OCI-LY1 (cell line): ENCODE measurements at regions not wholly inside any gene's neighbourhood (a gene's known extent, or its start where the extent isn't known, plus 50 kb on each side); places are given as distances from the start of the nearest gene placed in this dataset.
"Not testable (repeated sequence)": the region's sequence is repeated elsewhere in the genome, so short reads cannot be mapped to it uniquely, and the experiment has no call there.

Source experiments
- H2AFZ ChIP-seq: fragments of 200-600 bp; sonication (generic), shearing (Covaris generic); 2 replicates; pipeline ENCODE4 v1.6.0; 2014; ENCODE audit warnings: antibody characterized with exemption, mild to moderate bottlenecking, low read length
- H3F3A ChIP-seq: fragments of 200-600 bp; sonication (generic), shearing (Covaris generic); 2 replicates; pipeline ENCODE4 v1.6.0; 2014; ENCODE audit warnings: mild to moderate bottlenecking, antibody characterized with exemption, low read length, moderate library complexity; ENCODE audit not compliant: insufficient read depth
- H3K27ac ChIP-seq: fragments of 200-600 bp; sonication (generic); 2 replicates; pipeline ENCODE4 v1.5.1; 2014; ENCODE audit warnings: low read length, mixed run types, mild to moderate bottlenecking, low read depth; ENCODE audit not compliant: poor library complexity, severe bottlenecking
- H3K27me3 ChIP-seq: fragments of 200-600 bp; sonication (generic); 2 replicates; pipeline ENCODE4 v1.6.0; 2014; ENCODE audit warnings: antibody characterized with exemption, mild to moderate bottlenecking, low read length, moderate library complexity; ENCODE audit not compliant: insufficient read depth
- H3K36me3 ChIP-seq: fragments of 200-600 bp; sonication (generic); 2 replicates; pipeline ENCODE4 v1.6.1; 2014; ENCODE audit warnings: mild to moderate bottlenecking, antibody characterized with exemption, low read length, moderate library complexity, mixed read lengths; ENCODE audit not compliant: insufficient read depth
- H3K4me1 ChIP-seq: fragments of 200-600 bp; sonication (generic); 2 replicates; pipeline ENCODE4 v1.5.1; 2014; ENCODE audit warnings: mild to moderate bottlenecking, low read length, moderate library complexity; ENCODE audit not compliant: insufficient read depth, severe bottlenecking
- H3K4me2 ChIP-seq: fragments of 200-600 bp; sonication (generic), shearing (Covaris generic); 2 replicates; pipeline ENCODE4 v1.6.1; 2014; ENCODE audit warnings: low read length
- H3K4me3 ChIP-seq: fragments of 200-600 bp; sonication (generic); 2 replicates; pipeline ENCODE4 v1.5.1; 2014; ENCODE audit warnings: low read length, low read depth, mild to moderate bottlenecking, mixed read lengths; ENCODE audit not compliant: poor library complexity, severe bottlenecking
- H3K79me2 ChIP-seq: fragments of 200-600 bp; shearing (Covaris generic); 2 replicates; pipeline ENCODE4 v1.6.1; 2016; ENCODE audit warnings: mixed run types, low read length, mixed read lengths; ENCODE audit not compliant: insufficient read depth
- H3K9ac ChIP-seq: fragments of 200-600 bp; sonication (generic), shearing (Covaris generic); 2 replicates; pipeline ENCODE4 v1.6.1; 2014; ENCODE audit warnings: mild to moderate bottlenecking, low read length, mixed read lengths
- H3K9me2 ChIP-seq: fragments of 200-600 bp; sonication (generic), shearing (Covaris generic); 2 replicates; pipeline ENCODE4 v1.6.1; 2014; ENCODE audit warnings: low read depth, mild to moderate bottlenecking, low read length, mixed read lengths
- H3K9me3 ChIP-seq: fragments of 200-600 bp; shearing (Covaris generic); 2 replicates; pipeline ENCODE4 v1.6.1; 2014; ENCODE audit warnings: low read length, mixed read lengths
- H4K20me1 ChIP-seq: fragments of 200-600 bp; sonication (generic), shearing (Covaris generic); 2 replicates; pipeline ENCODE4 v1.6.0; 2016; ENCODE audit warnings: mild to moderate bottlenecking, low read length; ENCODE audit not compliant: insufficient read depth
- EZH2 ChIP-seq: fragments of 200-600 bp; sonication (generic), shearing (Covaris generic); IDR thresholded peaks from 2 replicates; pipeline ENCODE4 v1.8.0; 2017; ENCODE audit warnings: borderline replicate concordance, mixed run types, mild to moderate bottlenecking, antibody characterized with exemption, low read length, moderate library complexity, mixed read lengths
- TF ChIP-seq, protein P1 (sequence below): fragments of 200-600 bp; sonication (generic), shearing (Covaris generic); IDR thresholded peaks from 2 replicates; pipeline ENCODE4 v1.5.1; 2017; ENCODE audit warnings: mild to moderate bottlenecking, antibody characterized with exemption, low read length, moderate library complexity, mixed read lengths

DNA sequence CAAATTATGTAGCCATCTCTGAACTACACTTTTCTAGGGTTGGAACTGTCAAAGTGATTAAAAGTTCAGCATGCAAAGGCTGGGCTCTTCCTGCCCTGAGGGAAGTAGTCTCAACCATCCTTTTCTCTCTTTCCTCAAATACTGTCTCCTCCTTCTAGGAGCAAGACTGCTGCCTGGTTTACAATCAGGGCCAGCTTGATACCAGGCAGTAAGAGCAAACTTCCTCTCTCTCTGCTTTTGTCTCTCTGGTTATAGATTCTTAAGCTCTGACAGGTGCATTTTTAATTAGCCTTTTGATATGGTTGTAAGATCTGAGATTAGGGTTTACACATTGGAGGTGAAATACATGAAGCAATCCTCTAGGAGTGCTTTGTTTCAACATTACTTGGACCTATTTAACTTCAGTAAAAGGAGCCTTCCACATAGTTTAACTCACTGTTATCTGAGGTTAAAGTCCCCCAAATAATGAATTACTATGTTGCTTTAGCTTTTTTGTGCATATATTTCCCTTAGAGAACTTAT lies 436.1 kb downstream of the SPATA31D1 start:
- Histone ChIP-seq H3K27ac (no peak overlapping the region), H3K9me3 (no peaks in the 10 kb centered on the region), H3K4me1 (no peaks in the 10 kb centered on the region), H4K20me1 (no peaks in the 10 kb centered on the region), H2AFZ (no peak overlapping the region), H3K27me3 (no peaks in the 10 kb centered on the region), H3K79me2 (no peaks in the 10 kb centered on the region), H3K4me3 (no peak overlapping the region), H3K36me3 (no peaks in the 10 kb centered on the region; the same call in 1 of the 2 replicates), H3F3A (no peaks in the 10 kb centered on the region), H3K4me2 (no peak overlapping the region), H3K9me2 (no peaks in the 10 kb centered on the region), H3K9ac (no peak overlapping the region)
- TF ChIP-seq EZH2 = no peak

DNA sequence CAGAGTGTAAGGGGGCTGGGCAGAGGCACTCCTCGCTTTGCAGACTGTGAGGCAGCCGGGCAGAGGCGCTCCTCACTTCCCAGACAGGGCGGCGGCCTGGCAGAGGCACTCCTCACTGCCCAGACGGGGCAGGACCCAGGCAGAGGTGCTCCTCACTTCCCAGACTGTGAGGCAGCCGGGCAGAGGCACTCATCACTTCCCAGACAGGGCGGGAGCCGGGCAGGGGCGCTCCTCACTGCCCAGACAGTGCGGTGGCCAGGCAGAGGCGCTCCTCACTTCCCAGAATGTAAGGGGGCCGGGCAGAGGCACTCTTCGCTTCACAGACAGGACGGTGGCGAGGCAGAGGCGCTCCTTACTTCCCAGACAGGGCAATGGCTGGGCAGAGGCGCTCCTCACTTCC lies 442.5 kb downstream of the SPATA31D1 start:
- H2AFZ ChIP-seq = no peak overlapping the region
- no peaks in the 10 kb centered on the region for H3K4me1 ChIP-seq
- no peak overlapping the region for H3K27ac ChIP-seq
- H4K20me1 ChIP-seq = no peaks in the 10 kb centered on the region
- no peaks in the 10 kb centered on the region for H3F3A ChIP-seq
- no peaks in the 10 kb centered on the region for H3K27me3 ChIP-seq
- no peaks in the 10 kb centered on the region for H3K9me2 ChIP-seq
- H3K4me2 ChIP-seq = no peak overlapping the region
- no peak overlapping the region for H3K4me3 ChIP-seq
- H3K36me3 ChIP-seq = no peaks in the 10 kb centered on the region
- TF ChIP-seq, protein P1, sequence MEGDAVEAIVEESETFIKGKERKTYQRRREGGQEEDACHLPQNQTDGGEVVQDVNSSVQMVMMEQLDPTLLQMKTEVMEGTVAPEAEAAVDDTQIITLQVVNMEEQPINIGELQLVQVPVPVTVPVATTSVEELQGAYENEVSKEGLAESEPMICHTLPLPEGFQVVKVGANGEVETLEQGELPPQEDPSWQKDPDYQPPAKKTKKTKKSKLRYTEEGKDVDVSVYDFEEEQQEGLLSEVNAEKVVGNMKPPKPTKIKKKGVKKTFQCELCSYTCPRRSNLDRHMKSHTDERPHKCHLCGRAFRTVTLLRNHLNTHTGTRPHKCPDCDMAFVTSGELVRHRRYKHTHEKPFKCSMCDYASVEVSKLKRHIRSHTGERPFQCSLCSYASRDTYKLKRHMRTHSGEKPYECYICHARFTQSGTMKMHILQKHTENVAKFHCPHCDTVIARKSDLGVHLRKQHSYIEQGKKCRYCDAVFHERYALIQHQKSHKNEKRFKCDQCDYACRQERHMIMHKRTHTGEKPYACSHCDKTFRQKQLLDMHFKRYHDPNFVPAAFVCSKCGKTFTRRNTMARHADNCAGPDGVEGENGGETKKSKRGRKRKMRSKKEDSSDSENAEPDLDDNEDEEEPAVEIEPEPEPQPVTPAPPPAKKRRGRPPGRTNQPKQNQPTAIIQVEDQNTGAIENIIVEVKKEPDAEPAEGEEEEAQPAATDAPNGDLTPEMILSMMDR = no peak
- no peak for TF ChIP-seq EZH2
- H3K79me2 ChIP-seq = no peaks in the 10 kb centered on the region
- no peak overlapping the region for H3K9ac ChIP-seq
- H3K9me3 ChIP-seq = no peaks in the 10 kb centered on the region

DNA sequence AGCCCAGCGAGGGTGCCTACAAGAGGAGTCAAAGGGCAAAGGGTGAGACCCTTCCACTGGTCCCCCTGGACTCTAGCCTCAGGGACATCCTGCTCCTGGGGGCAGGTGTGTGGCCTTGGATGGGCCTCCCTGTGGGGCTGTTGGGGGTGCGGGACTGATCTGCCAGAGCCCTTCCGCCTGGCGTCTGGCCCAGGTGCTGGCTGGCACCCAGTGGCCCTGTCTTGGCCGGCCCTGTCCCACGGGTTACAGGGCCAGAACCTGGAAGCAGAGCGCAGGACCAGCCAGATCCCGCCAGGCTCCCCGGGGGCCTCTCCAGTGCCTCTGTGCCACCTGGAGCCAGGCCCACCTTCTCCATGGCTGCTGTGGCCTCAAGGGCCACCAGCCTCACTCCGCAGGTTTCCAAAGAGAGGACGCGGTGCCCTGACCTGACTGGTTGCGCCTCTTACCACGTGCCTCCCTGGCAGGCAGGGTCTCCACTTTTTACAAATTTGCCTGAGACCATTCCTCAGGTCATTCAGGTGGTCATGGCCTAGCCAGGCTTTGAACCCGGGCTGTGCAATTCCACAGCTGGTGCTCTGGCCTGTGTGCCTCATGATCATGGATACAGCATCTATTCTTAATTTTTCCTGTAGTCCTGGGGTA lies 444.8 kb downstream of the SPATA31D1 start:
- not testable (repeated sequence) for H3K4me3 ChIP-seq, H4K20me1 ChIP-seq, H3K4me1 ChIP-seq, H3K36me3 ChIP-seq, H3K4me2 ChIP-seq, H3F3A ChIP-seq, H3K9me2 ChIP-seq, H3K9me3 ChIP-seq, H3K27ac ChIP-seq, H2AFZ ChIP-seq, H3K9ac ChIP-seq, H3K27me3 ChIP-seq, H3K79me2 ChIP-seq

DNA sequence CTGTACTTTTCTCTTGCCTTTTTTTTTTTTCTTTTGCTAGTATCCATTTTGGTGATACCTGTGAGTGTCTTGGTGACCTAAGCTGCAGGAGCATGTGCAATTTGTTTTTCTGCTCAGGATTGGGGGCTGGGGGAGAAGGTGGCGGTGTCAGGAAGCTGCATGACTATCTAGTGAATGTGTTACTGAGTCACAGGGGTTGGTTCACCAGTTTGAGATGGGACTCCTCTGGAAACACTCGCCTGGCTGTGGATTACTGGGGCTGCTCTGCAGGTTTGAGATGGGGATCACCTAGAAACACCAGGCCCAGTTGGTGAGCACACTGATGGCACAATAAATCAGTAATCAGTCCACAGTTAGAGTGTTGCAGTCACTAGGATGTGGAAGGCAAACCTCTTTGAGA lies 447.9 kb downstream of the SPATA31D1 start:
- Histone ChIP-seq H3K9ac (no peak overlapping the region), H3K27me3 (no peaks in the 10 kb centered on the region), H2AFZ (no peak overlapping the region), H4K20me1 (no peaks in the 10 kb centered on the region), H3K79me2 (no peaks in the 10 kb centered on the region), H3K36me3 (no peaks in the 10 kb centered on the region), H3K4me1 (no peaks in the 10 kb centered on the region), H3K9me2 (no peaks in the 10 kb centered on the region), H3K4me3 (no peak overlapping the region), H3K27ac (no peak overlapping the region), H3F3A (no peaks in the 10 kb centered on the region), H3K9me3 (peaks cover 6% of the 10 kb centered on the region; the same call in 1 of the 2 replicates), H3K4me2 (no peak overlapping the region)
- TF ChIP-seq, protein P1 = no peak
- no peak for TF ChIP-seq EZH2

DNA sequence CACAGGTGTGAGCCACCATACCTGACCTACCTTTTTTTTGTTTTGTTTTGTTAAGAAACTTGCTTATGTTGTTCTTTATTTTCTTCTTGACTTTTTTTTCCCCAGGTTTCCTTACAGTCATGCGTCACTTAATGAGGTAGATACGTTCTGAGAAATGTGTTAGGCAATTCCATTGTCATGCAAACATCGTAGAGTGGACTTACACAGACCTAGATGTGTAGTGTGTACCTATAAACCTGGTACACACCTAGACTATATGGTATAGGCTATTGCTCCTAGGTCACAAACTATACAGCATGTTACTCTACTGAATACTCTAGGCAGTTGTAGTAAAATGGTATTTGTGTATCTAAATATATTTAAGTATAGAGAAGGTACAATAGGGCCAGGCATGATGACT lies 448.6 kb downstream of the SPATA31D1 start:
- H3K4me3 ChIP-seq, H3K9ac ChIP-seq, H3F3A ChIP-seq, H3K36me3 ChIP-seq, H3K9me3 ChIP-seq, H3K9me2 ChIP-seq, H4K20me1 ChIP-seq, H3K27me3 ChIP-seq, H2AFZ ChIP-seq, H3K4me1 ChIP-seq, H3K4me2 ChIP-seq, H3K79me2 ChIP-seq, H3K27ac ChIP-seq: not testable (repeated sequence)
